HG02759 (cell line): ENCODE measurements at regions not wholly inside any gene's neighbourhood (a gene's known extent, or its start where the extent isn't known, plus 50 kb on each side); places are given as distances from the start of the nearest gene placed in this dataset.

Source experiments
- ATAC-seq: cut with Tn5 transposase; IDR thresholded peaks from one replicate; pipeline ENCODE4 v1.9.1; 2021; ENCODE audit warnings: mild to moderate bottlenecking, moderate library complexity; ENCODE audit not compliant: unreplicated experiment

DNA sequence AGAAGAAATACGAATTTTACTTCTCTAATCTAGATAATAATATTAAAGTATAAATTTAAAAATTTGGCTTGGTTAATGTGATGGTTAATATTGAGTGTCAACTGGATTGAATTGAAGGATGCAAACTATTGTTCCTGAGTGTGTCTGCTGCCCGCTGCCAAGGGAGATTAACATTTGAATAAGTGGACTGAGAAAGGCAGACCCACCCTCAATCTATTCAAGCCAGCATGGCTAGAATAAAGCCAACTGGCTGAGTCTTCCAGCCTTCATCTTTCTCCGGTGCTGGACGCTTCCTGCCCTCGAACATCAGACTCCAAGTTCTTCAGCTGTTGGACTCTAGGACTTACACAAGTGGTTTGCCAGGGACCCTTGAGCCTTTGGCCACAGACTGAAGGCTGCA, 152.7 kb downstream of the TBXT start:
- ATAC-seq, result no peak

DNA sequence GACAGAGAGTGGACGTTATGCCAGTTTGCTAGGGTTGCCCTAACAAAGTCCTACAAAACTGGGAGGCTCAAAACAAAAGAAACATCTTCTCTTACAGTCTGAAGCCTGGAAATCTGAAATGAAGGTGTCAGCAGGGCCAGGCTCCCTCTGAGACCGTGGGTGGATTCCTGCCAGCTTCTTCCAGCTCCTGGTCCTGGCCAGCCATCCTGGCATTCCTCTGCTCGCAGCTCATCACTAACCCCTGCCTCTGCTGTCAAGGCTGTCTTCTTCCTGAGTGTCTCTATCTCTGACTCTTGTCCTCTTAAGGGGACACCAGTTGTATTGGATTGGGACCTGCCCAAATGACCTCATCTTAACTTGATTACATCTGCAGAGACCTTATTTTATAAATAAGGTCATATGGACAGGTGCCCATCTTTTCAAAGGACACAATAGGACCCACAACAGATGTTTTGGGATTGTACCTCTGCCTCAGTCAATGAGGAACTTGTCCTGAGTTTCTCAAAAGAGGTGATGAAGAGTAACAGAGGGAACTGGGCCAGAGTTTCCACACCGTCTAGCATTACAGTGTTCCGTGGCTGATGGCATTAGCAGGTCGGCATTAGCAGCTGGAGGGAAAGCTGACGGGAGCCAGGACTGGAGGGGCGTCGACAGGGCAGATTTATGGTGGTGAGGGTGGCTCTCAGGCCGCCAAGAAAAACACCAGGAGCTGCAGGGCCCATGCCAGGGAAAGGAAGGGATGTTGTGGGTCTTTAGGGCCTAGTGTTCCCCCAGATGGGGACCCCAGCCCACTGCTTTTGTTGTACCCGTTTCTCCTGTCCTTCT, 157.3 kb downstream of the TBXT start:
- ATAC-seq, result no peak

DNA sequence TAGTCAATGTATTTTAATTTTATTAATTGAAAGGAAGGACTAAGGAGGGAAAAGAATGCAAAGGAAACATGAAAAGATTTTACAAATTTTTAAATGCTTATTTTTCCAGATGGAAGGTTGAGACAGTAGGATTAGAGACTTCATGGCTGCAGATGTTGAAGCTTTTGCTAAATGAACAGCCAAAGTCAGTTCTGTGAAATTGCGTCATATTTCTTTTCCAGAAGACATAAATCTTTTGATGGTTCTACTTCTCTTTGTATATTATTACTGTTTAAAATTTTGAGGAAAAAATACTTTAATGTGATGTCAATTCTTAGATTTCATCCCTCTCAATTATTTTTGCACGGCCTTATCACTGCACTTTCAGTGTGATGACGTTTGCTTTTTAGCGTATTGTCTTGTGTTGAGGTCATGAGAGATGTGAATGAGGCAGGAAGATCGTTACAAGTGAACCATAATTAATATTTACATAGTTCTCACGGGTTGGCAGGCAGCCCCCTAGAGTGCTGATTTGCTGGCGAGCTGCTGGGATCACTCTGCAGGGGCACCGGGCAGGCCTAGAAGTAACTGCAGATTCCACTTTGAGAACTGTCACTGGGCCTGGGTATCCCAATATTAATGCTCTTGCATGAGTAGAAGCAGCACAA, 158.1 kb downstream of the TBXT start:
- ATAC-seq, result no peak

DNA sequence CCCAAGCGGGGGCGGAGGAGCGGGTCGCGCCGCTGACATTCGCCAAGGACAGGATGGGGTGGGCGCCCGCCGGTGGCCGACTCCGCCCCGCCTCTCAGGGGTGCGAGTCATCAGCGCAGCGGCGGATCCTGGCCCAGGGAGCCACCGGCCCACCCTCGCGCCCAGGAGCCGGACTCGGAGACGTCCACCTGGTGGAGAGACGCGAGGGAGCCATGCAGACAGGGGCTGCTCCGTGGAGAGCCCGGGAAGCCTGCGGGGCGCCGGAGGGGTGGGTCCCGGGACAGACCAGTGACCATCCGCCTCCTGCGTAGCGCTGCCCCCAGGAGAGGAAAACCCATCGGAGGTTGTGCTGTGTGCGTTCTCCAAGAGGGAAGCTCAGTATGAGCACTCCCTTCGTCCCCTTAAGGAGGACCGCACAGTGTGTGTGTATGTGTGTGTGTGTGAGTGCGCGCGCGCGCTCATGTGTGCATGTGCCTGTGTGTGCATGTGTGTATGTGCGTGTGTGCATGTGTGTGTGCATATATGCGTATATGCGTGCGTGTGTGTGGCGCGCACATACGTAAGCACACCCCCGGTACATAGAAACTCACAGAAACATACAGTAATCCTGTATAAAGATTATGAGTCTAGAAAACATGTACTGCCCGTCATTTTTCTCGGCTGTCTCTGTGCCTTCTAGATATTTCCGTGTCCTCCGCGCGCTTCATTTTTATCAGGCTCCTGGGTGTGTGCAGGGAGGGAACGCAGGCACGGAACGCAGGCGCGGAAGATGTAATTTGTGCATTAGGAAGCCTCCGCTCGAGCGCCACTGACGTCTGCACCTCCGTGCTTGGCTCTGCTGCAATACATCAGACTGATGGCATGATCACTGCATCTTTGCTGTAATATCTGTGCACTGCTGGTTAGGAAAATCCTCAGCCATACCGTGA, 158.9 kb downstream of the TBXT start:
- ATAC-seq, result no peak

DNA sequence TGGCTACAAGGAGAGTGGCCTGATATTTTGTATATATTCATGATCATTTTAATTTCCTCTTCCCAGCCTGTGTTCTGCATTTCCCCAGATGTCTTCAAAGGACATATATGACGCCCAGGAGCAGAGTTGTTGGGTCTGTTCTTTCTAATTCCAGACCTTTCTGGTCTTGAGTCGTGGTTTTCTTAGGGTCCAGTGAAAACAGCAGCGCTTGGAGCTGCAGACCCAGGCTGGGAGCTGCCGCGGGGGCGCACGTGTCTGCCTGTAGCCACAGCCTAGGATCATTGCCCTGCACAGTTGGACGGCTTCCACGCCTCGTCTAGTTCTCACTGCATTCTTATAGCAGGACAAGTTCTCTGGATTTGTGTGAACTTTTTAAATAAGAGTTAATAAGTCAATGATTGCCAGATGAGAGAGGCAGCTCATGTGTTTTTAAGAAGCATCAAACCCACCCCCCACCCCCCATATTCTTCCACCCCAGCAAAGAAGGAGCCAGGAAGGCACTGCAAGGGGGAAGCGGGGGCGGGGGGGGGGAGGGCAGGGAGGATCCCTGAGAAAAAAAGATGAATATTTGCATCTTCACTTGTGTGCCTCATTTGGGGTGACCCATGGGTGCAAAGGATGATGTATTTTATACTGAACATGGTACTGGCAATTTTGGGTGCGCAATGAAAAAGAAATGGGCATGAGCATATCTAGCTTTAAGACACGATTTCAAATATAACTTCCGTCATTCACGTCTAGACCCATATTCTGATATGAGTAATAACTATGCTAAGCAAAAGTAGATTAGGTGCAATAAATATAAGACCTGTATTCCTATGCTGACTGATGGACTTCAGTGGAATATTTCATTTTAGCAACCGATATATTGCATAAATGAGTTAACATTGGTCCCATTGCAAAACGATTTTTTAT, 160.0 kb downstream of the TBXT start:
- ATAC-seq, result no peak

DNA sequence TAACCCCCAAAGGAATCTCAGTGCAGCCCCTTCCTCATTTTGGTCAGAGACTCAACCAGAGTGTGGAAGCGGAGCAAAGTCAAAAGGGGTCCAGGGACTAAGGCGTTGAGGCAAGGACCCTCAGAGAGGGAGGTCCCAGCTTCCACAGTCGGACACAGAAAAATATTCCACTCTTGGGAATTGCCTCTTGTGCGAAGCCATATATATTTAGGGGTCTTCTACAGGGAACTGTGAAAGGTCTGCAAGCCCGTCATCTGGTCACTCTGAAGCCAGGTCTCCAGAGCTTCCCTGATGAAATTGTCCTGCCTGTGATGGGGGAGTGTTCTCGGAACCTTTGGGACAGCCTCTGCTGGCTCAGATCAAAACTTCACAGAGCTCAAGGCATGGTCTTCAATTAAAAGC, 160.8 kb downstream of the TBXT start:
- no peak for ATAC-seq

DNA sequence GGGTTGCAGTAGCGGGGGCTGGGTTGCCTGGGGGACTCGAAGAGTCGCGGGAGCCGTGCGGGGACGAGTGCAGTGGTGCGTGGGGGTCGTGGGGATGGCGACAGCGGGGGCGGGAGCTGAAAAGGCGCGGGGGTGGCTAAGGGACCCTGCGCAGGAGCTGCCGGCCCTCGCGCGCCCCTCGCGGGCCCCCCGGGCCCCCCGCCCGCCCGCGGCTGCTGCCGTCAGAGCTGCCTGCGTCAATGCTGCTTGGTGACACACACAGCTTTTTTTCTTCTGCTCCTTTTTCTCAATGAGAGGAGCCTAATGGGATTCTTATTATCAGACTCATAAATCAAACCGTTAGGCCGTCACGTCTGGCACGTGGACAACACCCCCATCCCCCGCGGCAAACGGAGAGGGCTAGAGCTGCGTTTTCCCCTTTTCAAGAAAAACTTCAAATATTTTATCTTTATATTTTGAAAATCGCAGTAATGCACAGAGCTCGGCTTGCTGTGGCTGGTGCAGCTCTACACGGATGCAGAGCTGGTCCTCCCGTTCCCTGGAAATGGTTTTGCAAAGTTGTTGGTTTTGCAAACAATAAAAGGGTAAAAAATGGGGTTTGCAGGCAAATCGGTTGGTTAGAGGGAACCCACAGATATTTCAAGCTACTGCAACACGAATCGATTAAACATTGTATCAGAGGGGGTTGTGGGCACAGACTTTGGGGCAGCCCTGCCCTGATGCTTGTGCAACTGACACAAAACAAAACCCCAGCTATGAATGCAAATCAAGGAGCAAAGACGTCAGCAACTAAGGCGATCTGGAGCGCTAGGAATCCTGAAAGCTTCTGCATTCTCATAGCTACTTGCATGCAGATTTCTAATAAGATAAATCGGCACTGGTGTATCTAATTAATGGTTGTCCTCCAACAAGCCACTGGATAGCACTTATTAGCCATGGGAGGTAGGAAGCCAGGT, 161.4 kb downstream of the TBXT start:
- no peak for ATAC-seq

DNA sequence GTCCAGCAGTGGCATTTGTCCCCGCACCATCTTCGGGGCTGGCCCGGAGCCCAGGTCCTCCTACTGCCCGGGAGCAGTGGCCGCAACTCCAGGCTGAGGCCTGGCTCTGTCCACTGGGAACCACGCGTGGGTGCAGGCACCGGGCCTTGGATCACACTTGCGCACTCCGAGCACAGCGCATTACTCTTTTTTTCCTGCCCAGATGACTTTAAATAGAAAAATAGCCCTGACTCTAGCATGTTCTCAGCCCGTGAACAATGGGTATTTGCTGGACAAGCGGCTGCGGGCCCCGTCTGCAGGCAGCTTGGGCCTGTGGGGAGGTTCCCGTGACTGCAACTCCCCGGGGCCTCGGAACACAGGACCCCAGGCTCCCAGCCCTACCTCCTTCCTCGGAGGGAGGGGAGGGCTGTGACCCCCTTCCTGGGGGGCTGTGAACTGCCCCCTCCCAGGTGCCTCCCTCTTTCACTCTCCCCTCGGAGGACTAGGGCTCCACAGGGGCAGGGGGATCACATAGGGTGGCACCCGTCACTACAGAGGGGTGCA, 162.2 kb downstream of the TBXT start:
- no peak for ATAC-seq

DNA sequence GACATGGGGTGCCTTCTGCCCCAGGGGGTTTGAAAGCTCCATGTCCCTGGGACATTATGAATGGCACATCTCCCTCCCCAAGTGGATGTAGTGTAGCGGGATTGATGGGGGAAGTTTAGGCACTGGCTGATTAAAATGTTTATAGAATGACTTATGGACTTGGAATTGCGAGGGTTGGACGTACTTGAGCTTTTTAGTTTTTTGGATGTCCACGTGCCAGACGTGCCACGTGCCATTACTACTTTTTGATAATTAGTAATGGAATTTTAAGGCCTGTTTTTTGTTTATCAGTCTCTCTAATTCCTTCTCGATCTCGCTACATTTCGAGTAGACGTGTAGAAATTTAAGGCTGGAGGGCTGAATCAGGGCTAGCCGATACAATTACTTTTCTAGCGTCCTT, 162.8 kb downstream of the TBXT start:
- ATAC-seq, result no peak

DNA sequence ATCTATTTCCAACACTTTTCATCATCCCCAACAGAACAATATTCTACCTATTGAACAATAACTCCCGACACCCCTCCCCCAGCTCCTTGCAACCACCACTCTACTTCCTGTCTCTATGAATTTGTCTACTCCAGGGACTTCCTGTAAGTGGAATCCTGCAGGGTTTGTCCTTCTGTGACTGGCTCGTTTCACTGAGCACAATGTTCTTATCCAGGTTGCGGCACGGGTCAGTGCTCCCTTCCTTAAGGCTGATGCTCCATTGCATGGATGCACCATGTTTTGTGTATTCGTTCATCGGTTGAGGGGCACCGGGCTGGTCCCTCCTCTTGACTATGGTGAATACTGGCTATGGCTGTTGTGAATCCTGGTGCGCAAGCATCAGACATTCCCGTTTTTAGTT, 163.2 kb downstream of the TBXT start:
- no peak for ATAC-seq

DNA sequence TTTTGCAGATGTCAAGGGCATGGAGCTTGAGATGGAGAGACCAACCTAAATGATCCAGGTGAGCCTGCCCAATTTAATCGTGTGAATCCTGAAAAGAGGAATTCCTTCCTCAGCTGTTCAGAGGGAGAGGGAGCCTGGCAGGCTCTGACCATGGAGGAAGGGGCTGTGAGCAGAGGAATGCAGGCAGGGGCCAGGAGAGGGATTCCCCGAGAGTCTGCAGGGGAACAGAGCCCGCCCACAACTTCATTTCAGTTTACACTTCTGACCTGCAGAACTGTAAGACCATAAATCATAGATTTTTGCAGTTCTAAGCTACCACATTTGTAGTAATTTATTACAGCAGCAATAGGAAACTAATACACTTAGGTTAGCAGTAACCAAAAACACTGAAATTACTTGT, 164.1 kb downstream of the TBXT start:
- ATAC-seq, result no peak

DNA sequence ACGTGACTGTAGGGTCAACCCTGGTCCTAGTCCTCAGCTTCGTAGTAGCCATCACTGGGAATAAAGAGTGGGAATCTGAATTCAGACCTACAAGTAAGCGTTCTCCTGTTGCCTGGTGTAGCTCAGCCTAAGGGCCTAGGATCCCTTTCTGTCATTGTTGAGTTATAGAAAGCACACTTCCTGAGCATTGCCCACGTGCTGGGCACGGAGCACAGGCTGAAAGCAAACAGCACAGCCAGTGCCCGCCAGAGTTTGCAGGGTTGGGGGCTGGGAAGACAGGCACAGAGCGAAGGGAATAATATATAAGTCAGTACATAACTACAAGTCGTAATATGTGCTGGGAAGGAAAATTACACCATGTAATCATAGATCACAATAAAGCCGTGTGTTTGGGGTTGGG, 166.3 kb downstream of the TBXT start:
- no peak for ATAC-seq

DNA sequence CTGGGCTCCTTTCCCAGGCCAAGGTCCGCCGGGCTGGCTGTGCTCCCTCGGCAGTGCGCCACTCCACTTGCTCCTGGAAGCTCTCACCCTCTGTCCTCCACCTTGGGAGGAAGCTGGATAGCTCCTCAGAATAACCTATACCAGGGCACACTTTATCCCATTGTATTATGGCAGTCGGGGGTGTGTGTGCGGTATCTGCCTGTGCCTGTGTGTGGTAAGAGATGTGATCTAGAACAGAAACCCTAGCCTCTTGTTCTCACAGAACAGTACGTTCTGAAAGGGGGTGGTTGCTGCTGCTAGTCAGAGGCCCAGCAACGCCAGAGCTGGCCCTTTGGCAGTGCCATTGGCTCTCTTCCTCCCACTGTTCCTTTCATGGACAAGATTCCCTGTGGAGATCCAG, 168.4 kb downstream of the TBXT start:
- ATAC-seq, result no peak

DNA sequence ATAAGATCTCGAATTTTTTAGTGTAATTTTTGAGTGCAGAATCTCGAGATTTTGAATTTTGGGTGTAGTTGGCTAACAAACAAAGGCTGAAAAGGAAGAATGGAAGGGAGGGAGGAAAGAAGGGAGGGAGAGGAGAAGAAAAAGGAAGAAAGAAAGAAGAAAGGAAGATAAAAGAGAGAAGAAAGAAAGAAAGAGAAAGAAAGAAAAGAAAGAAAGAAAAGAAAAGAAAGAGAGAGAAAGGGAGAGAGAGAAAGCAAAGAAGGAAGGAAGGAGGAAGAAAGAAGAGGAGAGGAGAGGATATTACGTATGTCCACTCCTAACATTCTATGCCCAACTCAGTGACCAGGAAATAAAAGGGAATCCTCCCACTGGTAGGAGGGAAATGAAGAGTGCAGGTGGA, 169.6 kb downstream of the TBXT start:
- no peak for ATAC-seq

DNA sequence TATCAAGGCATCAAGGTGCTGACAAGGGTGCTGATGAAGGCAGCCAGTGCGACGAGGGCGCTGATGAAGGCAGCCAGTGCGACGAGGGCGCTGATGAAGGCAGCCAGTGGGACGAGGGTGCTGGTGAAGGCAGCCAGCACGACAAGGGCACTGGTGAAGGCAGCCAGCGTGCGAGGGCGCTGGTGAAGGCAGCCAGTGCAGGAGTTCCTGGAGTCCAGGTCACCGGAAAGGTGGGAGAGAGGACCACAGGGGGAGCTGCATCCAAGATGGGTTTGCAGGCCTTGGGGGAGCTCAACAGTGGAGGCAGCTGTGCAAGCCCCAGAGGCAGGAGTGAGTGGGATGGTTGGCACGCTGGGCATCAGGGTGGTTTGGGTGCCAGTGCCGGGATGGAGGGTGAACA, 176.3 kb downstream of the TBXT start:
- ATAC-seq, result no peak

DNA sequence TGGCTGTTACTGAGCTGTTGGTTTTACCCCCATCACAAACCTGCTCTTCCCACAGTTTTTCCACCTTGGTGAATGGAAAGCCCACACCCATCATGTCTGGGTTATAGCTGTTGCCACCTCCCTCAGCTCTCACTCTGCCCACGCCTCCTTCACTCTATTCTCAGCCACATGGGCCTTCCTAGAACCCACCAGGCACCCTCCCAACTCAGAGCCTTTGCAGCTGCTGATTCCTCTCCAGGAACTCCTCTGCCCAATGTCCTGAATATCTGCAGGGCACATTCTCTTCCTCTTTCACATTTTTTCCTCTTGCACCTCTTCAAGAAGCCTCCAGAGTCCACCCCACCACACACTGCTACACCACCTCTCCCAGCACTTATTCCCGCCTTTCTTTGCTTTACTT, 177.4 kb downstream of the TBXT start:
- no peak for ATAC-seq

DNA sequence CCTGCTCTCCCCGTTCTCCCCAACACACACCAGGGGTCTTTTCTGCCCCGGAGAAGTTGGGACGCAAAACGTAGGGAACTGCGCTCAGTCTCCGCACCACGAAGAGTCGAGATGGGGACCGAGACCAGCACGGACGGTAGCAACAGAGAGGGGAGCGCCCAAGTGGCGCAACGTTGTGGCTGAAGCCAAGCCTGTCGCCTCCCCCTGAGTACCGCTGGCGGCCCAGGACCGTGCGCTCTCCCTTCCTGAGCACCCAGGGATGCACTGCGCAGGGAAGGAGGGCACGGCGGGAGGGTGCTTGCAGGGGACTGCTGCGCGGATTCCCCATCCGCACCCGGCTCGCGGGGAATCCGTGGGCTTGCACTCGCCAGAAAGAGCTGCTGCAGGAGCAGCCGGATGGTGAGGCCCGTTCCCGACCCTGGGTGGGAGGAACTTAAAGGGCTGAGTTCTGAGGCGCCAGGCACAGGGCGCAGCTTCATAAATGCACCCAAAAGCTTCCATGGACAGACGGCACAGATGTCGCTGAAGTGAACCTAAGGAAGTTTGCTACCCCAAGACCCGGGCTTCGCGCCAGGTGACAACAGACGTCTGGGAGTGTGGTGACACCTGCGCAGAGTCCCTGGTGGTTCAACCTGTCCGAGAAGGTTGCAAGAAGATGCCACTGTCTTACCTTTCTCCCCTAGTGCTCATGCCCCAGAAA, 178.7 kb downstream of the TBXT start:
- ATAC-seq, result no peak

DNA sequence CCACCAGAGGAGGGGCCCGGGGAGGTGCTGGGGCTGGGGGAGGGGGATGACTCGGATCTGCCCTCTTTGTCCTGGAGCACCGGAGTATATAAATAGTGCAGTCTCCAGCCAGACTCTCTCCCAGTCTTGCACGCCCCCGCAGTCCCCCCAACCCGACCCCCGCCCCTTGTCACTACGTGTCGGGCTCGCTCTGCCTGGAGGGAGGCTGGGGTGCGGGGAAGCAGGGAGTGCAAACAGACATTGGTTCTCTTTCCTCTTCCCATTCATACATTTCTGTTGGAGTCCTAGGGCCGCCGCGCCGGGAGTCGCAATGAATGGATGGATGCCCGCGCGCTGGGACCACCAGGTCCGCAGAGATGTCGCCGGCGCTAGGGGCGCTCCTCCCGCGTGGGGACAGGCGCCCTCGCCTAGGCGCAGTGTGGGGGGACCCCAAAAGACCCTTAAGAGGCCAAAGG, 179.3 kb downstream of the TBXT start:
- no peak for ATAC-seq
